GM19438 (cell line): ENCODE measurements at regions not wholly inside any gene's neighbourhood (a gene's known extent, or its start where the extent isn't known, plus 50 kb on each side); places are given as distances from the start of the nearest gene placed in this dataset.
A peak's percentile ranks its signal among the peaks of the same experiment; 100 is the strongest.

Experiments
- ATAC-seq: cut with Tn5 transposase; IDR thresholded peaks from one replicate; pipeline ENCODE4 v1.9.1; 2021; ENCODE audit warnings: low read depth; ENCODE audit not compliant: unreplicated experiment

DNA sequence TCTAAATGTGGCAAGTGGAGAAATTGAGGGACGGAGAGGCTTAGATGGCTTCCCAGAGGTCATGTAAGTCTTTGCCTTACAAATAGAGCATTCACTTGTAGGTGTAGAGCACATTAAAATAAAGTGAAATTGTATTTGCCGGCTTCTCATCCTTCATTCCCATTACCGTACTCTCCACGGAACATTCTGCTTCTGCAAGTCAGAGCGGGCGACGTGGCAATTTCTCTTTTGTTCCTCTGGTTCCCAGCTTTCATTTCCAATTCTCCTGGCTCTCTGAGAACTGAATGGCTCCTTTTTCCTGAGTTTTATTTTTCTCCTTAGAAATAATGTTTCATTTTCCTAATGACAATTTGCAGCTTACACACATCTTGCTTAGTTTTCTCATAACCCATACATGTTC, 51.3 kb upstream of the PFKP start:
- no peak for ATAC-seq

DNA sequence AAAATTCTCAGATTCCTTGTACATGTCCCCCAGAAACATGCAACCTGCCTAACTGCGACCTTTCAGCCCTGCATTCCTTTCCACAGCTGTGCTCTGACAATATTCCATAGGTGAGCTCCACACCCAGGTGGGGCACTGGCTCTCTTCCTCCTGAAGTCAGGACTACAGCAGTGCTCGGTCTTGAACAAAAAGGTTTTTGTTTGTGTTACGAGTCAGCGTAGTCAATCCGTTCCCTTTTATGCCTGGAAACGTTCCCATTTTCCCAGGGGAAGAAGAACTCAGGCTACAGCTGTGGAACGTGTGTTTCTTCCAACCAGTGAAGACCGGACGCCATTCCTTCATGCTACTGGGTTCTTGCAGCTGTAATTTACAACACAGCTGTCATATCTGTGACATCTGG, 52.4 kb upstream of the PFKP start:
- no peak for ATAC-seq

DNA sequence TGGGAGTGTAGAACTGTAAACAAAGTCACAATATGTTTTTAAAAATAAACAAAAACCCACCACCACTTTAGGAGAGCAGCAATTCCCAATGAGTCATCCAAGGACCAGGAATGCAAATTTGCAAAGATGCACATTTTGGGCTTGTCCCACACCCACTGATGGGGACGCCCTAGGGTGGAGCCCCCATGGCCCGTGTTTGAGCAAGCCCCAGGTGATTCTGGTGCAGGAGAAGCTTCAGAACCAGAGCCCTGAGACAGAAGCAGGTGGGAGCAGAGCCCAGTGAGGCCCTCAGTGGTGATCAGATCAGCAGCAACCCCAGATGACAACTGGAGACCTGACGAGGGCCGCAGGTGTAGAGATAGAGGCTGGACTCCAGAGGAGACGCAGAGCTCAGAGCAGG, 55.1 kb upstream of the PFKP start:
- ATAC-seq = no peak

DNA sequence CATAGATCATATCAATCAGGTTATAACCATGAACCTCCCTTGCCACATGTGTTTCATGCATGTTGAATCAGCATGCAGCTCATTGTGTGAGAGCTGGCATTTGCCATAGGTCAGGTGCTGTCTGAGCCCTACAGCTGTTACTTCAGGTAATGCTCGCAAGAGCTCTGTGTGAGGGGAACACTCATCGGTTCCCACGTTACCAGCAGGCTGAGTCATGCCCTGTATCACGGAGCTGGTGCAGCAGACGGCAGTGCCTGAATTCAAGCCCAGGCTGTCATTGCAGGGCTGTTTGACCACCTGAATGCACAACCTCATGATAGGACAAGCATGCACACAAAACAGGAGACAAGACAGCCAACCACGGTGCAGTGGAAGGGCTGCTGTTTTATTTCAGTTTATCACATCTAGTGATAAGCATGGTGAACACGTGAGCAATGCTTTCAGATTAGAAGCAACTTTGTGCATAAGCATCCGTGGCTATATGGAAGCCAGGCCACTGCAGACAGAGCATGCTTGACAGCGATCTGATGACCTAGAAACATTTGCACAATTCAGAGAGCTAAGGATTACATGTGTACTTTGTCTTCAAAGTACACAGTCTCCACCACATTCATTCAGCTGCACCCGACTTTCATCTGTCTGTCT, 56.4 kb upstream of the PFKP start:
- ATAC-seq = no peak

DNA sequence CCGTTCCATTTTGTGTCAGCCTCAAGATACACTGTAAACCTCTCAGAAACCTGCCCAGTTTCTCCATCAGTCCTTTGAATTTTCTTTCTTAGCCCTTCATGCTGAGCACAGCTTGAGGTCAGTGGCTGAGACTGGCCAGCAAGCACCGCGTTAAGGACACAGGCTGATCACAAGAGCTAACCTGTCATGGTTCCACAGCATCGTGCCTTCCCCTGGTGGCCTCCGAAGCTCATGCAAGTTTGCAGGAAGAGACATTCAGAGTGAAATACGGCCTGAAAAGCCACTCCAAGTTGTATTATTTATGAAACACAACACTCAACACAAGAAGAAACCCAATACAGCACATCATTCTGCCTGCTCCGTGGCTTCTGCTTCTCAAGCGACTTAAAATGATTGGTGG, 57.0 kb upstream of the PFKP start:
- ATAC-seq = no peak

DNA sequence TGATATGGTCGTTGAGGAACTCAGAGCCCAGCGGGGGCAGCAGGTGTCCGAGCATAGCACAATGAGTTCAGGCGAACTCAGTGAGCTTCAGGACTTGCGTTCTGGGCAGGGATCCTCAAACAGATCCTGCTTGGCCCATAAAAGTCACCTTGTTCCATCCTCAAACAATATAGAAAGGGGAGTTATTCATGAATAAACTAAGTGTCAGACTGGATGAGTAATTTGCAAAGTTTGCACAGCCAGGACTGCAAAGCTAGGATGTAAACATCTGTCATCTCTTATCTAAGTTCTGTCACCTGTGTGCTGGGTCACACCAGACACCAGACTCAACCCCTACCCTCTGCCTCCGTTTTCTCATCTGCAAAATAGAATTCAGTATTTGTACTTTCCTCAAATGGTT, 58.0 kb upstream of the PFKP start:
- ATAC-seq = no peak

DNA sequence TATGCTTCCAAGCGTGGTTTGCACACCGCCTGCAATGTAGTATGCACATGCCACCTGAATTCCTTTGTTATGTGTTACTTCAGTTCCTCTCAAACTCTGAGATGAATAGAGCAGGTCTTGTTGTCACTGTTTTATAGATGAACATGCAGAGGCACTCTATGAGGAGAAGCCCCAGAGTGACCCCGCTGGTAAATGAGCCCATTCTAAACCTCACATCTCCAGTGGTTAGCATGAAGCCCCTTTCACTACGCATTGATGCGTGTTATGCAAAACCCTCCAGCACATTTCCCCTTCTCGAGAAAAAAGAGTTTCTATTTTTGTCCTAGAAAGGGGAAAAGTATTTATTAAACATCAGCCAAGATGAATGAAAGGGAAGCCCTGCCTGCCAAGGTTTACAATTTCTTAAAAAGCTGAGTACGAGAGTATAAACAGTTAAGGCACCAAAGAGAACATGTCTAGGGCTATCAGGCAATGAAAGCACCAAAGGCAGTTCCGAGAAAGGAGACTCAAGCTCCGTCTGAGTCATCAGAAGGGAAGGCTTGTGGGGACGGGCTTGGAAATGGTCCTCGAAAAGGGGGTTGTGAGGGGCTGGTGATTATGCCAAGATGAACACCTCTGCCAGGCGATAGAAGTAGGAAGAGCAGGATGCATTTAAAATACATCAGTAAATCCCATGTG, 58.7 kb upstream of the PFKP start:
- ATAC-seq = no peak

DNA sequence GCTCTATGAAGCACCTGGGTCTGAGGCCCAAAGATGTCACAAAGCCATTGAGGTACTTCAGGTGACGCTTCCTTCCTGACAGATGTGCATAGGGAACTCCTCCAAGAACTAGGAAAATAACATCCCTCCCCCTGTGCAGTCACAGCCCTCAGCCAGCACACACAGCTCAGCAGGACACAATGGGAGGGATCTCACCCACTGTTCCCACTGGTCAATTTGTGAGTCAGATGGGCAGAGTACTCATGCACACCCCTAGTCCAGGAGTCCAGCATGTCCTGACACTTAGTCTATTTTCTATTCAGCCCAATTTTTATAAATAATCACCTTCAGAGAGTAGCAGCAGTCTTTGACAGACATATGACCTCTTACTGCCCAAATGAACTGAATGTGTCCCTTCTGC, 60.7 kb upstream of the PFKP start:
- ATAC-seq = no peak

DNA sequence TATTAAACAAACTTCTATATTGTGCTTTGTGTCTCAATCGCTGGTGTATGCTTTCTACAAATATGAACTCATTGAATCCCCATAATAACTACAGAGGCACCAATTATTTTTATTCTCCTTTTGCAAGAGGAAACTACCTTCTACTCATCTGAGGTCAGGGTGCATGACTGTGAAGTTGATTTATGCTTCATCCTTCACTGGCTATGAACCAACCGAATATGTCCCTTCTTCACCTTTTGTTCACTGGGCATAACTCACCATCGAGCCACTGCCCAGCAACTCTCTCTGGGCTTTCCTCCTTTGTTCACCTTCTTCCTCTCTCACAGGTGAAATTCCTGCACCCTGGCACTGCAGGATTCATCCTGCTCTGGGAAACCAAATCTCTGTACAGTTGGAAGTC, 61.3 kb upstream of the PFKP start:
- ATAC-seq = no peak

DNA sequence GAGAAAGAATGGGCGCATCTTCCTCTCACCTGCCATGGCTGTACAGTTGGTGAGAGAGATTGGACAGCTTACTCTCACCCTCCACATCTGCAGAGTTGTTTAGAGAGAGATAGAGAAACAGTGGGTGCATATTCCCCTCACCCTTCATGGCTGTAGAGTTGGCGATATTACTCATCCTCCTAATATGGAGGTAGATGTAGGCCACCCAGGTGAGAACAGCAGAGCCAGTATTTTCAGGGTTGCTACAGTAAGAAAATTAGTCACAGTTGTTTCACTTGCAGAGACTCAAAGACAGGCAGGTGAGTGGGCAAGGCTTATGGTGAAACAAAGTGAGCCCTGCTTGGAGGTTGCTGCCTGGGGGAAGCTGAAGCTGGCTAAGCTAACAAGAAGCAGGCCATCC, 65.0 kb upstream of the PFKP start:
- no peak for ATAC-seq

DNA sequence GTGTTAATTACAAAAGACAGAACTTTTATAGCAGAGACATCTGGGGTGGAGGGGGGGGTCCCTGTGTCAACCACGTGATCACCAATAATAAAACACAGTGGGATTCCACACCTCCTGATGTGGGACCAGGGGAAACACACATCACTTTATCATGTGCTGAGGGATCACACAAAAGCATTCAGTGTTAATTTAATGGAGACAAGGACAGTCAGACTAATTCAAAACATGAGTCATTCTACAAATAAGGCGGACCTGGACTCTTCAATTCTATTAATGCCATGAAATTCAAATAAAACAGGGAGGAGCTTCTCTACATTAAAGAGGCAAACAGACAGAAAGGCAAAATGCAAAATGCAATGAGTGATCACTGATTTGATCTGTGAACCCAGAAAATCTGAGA, 67.3 kb upstream of the PFKP start:
- ATAC-seq = no peak

DNA sequence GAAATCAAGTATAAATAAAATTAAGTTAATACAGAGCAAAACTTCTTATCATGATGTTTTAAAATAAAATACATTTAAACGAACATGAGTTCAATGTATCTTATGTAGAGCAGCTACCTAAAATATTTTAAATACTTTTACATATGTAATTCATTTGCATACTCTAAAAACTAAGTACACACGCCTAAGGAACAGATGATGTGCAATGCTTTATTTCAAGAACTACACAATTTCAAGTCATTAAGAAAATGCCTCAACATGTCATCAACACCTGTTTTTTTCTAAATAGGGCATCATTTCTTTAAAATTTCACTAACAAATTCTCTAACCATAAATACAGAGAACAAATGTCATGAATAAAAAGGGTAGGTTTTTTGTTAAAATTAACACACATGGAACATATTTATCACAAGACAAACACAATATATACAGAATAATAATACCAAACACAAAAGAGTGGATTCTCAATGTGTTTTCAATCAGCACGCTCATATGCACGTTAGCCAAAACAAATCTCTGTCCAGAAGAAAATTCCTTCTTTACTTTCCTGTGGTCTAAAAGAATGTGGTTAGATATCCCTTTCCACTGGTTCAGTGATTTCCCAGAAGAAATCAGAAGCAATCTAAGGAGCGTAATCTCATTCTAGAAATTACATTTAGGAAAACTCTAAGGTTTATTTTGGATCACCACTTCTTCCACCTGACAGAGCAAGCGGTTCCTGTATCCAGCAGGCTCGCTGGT, 73.0 kb upstream of the PFKP start:
- ATAC-seq = no peak

DNA sequence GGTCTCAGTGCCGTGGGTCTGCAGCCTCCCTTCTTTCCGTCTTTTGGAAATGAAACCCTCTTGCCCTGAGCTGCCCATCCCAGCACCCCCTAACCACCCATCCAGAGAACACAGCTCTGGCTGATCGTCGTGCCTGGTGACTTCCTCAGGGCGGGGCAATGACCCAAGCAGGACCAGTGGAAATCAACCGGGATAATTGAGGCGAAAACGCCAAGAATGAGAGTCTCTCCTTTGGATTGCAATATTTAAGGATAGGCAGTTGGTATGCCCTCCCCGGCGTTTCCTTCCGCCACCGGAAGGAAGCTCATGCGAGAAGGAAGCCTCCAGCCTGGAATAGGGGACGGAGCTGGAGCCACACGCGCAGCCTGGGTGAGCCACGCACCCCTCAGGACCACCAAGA, 73.7 kb upstream of the PFKP start:
- ATAC-seq = no peak

DNA sequence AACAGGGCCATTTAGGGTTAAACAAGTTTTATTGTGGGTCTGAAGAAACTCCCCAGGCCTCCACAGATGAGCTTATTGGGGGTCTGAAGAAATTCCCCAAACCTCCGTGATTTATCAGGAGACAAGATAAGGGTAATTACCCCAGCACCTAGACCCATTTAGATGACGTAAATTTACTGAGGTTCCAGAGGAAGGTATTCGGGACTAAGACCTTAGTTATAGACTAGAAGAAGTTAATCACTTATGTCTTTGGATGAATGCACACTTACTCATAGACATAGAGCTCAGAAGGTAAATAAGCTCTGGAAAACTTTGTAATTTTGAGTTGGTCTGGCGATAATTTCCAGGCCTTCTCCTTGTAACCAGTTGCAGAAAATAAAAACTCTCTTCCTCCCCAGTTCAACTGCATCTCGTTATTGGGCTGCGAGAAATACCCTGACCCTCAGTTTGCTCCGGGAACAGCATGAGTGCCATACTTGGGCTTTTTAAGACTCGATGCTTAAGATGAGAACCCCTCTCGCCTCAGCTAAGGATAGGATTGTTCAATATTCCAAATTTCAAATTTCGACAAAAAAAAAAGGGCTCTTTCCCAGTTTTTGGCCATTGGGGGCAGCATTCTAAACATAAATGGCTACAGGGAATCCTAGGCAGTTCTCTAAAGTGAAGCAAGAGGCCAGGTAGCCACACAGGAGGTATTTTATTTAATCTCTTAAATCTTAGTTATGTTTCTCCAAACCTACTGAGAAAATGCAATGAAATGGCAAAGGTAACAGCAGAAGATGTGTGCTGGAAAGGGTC, 74.7 kb upstream of the PFKP start:
- no peak for ATAC-seq

DNA sequence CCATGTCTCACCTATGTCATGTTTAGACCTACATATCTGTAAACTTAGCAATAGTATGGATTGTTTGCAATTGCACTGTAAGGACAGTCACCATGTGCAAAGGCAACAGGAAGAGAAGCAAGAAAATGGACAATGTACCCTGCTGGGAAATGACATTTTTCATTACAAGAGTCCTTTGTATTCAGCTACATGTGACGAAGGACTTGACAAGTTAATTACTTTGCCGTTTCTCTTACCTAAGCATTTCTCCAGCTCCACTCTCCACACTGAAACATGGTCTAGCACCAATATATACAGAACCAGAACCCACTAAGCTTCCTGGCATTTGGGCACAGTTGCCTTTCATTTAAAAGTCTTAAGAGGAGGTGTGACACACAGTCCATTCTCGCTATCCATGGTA, 76.6 kb upstream of the PFKP start:
- ATAC-seq = no peak

DNA sequence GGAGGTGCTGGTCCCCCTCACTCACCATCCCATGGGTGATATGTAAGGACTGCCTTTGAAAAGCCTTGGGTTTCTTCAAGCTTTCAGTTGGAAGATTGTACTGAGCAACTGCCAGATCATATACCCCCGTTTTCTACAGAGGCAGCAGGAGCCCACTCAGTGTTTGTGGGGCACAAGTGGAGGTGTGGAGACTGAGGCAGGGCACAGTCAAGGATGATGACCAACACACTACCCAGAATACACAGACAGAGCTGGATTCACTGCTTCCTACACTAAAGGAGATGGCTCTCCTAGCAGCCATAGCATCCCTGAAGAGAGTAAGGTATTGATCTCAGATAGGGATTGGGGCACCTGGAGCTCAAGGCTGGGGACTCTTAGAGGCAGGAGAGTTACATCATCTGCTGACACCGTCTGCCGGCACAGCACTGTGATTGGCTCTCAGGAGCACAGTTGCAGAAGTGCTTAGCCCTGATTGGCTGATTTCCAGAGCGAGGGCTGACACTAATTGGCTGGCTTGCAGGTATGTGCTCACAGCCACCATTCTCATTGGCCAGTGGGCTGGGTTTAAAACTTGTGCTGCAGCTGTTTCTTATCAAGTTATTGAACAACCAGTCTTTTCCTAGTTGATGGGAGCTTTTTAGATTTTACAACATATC, 77.9 kb upstream of the PFKP start:
- no peak for ATAC-seq

DNA sequence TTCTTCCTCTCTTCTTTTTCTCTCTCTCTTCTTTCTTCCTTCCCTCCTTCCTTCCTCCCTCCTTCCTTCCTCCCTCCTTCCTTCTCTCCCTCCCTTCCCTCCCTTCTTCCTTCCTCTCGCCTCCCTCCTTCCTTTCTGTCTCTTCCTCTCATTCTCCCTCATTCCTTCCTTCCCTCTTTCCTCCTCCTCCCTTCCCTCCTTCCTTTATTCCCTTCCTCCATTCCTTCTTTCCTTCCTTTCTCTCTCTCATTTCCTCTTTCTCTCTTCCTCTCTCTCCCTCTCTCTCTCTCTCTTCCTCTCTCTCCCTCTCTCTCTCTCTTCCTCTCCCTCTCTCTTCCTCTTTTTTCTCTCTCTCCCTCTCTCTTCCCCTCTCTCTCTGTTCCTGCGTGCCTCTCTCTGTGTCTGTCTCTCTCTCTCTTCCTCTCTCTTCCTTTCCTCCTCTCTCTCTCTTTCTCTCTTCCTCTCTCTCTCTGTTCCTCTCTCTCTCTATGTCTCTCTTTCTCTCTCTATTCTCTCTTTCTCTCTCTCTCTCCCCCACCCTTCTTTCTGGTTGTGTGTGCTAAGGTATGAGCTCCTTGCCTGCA, 80.1 kb upstream of the PFKP start:
- ATAC-seq = no peak

DNA sequence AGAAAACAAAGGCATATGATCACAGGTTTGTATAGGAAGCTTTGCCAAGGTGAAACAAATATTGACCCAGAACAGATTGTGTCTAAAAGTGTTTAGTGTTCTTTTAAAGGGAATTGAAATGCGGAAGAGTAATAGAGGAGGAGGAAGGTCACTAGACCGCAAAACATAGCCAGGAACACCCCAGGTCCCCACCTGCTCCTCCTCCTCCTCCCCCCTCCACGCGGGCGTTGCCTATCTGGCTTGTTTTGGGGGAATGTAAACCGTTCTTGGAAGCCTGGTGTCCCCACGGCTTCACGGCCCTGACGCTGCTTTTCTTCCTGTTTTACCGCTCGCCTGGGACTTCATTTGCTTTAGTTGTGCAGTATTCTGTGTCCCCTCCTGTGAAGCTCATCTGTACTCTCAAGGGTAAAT, 81.0 kb upstream of the PFKP start:
- ATAC-seq = peak; percentile 44

DNA sequence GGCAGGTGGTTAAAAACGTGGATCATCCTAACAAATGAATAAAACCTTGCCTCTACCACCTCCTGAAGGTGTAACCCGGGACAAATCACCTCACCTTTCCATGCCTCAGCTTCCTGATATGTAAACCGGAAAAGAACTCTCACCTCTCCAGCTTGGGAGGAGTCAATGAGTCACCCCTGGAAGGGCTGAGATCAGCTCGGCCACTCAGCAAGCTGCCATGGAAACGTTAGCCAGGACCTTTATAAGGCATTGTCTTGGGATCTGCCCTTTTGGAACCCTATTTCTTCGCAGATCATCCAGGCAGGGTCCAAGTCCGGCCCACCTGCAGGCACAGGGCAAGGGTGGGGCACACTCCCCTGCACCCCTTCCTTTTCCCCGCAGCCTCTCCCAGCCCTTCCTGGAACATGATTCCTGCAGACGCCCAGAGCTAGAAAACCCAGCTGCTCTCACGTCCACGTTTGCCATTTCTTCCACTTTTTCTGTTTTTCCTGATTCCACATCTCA, 81.6 kb upstream of the PFKP start:
- ATAC-seq = no peak

DNA sequence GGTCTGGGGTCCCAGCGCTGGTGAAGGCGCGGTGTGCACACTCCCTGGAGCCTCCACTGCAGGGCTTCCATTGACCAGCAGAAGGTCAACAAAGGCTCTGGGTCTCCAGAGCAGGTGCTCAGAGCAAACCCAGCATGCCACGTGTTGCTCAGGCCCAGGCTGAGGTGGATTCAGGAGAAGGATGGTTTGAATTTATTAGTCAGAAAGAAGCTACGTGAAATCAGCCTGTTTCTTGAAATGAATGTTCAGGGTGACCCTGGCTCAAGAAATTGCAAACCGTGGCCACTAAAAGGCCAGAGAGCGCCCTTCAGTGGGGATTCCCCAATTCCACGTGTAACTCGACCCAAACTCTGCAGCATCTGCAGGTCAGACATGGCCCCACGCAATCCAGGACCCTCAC, 82.7 kb upstream of the PFKP start:
- ATAC-seq = no peak
